NCI-H2171 treated with DMSO at 0.1 percent for 48 hours (cell line): ENCODE measurements at regions not wholly inside any gene's neighbourhood (a gene's known extent, or its start where the extent isn't known, plus 50 kb on each side); places are given as distances from the start of the nearest gene placed in this dataset.
"Not testable (repeated sequence)": the region's sequence is repeated elsewhere in the genome, so short reads cannot be mapped to it uniquely, and the experiment has no call there.

Source experiments
- DNase-seq: peaks from one replicate; lab custom pipeline; 2025; lab: John Stamatoyannopoulos, UW

- DNase-seq, result no peak
Measured at GRCh38 chr2:204359076-204359475, 186.2 kb upstream of the PARD3B start.

GRCh38 chr2:204360218-204361007 is 184.9 kb upstream of the PARD3B start:
- no peak for DNase-seq

- DNase-seq, result no peak
Measured at GRCh38 chr2:204361738-204362137, 183.5 kb upstream of the PARD3B start.

GRCh38 chr2:204362581-204362980 is 182.7 kb upstream of the PARD3B start:
- DNase-seq, result no peak

- no peak for DNase-seq
Measured at GRCh38 chr2:204363513-204363912, 181.8 kb upstream of the PARD3B start.

GRCh38 chr2:204364860-204365535 is 180.3 kb upstream of the PARD3B start:
- no peak for DNase-seq

- DNase-seq, result peak; percentile 95
Measured at GRCh38 chr2:204365811-204366210, 179.5 kb upstream of the PARD3B start.

- DNase-seq, result no peak
Measured at GRCh38 chr2:204367466-204367865, 177.8 kb upstream of the PARD3B start.

- no peak for DNase-seq
Measured at GRCh38 chr2:204370172-204370718, 175.0 kb upstream of the PARD3B start.

- DNase-seq, result no peak
Measured at GRCh38 chr2:204373942-204374341, 171.3 kb upstream of the PARD3B start.

GRCh38 chr2:204380141-204380881 is 165.0 kb upstream of the PARD3B start:
- no peak for DNase-seq

- DNase-seq, result no peak
Measured at GRCh38 chr2:204386668-204387067, 158.6 kb upstream of the PARD3B start.

- DNase-seq, result no peak
Measured at GRCh38 chr2:204389120-204389519, 156.2 kb upstream of the PARD3B start.

GRCh38 chr2:204389856-204390255 is 155.4 kb upstream of the PARD3B start:
- no peak for DNase-seq

GRCh38 chr2:204395539-204395938 is 149.7 kb upstream of the PARD3B start:
- DNase-seq, result no peak

GRCh38 chr2:204401114-204401513 is 144.2 kb upstream of the PARD3B start:
- no peak for DNase-seq

- DNase-seq, result no peak
Measured at GRCh38 chr2:204407204-204408014, 137.9 kb upstream of the PARD3B start.

- not testable (repeated sequence) for DNase-seq
Measured at GRCh38 chr2:204412782-204413181, 132.5 kb upstream of the PARD3B start.

- no peak for DNase-seq
Measured at GRCh38 chr2:204415406-204416181, 129.7 kb upstream of the PARD3B start.

- no peak for DNase-seq
Measured at GRCh38 chr2:204416236-204416635, 129.0 kb upstream of the PARD3B start.

- DNase-seq, result no peak
Measured at GRCh38 chr2:204425821-204426220, 119.5 kb upstream of the PARD3B start.
